Lung (tissue), 11 donors: ENCODE measurements at regions not wholly inside any gene's neighbourhood (a gene's known extent, or its start where the extent isn't known, plus 50 kb on each side); places are given as distances from the start of the nearest gene placed in this dataset.

ENCODE experiments used
- ATAC-seq: fragments of 200-7000 bp; cut with Tn5 transposase; one replicate; pipeline ENCODE4 v1.9.1; 2020; ENCODE audit warnings: moderate number of reproducible peaks; ENCODE audit not compliant: insufficient read depth, low FRiP score
- DNase-seq, 3 donors: peaks; one replicate each; pipeline ENCODE4 v3.0.0-alpha.2; 2013 to 2017
- H3K27ac ChIP-seq, 2 donors: one replicate each; pipeline ENCODE4 v1.5.1; 2013; ENCODE audit warnings: mild to moderate bottlenecking in 2 of 2, moderate library complexity in 2 of 2, control low read depth in 1 of 2, inconsistent platforms in 1 of 2, low read depth in 1 of 2, low read length in 1 of 2
- H3K27me3 ChIP-seq, 3 donors: one replicate each; pipeline ENCODE4 v1.5.1; 2013; ENCODE audit warnings: low read length in 2 of 3; ENCODE audit not compliant: control insufficient read depth in 3 of 3, insufficient read depth in 3 of 3
- H3K36me3 ChIP-seq, 4 donors: one replicate each; pipeline ENCODE4 v1.5.1; 2013; ENCODE audit warnings: low read length in 4 of 4, mild to moderate bottlenecking in 1 of 4, moderate library complexity in 1 of 4; ENCODE audit not compliant: control insufficient read depth in 4 of 4, insufficient read depth in 4 of 4
- H3K4me1 ChIP-seq, 5 donors: one replicate each; pipeline ENCODE4 v1.5.1; 2013; ENCODE audit warnings: low read length in 5 of 5, mild to moderate bottlenecking in 2 of 5, moderate library complexity in 1 of 5; ENCODE audit not compliant: control insufficient read depth in 5 of 5, insufficient read depth in 5 of 5
- H3K4me3 ChIP-seq: one replicate; pipeline ENCODE4 v1.5.1; 2013; ENCODE audit warnings: mild to moderate bottlenecking, control low read depth, moderate library complexity
- H3K9ac ChIP-seq, 2 donors: one replicate each; pipeline ENCODE4 v1.5.1; 2013; ENCODE audit warnings: low read length in 2 of 2, control low read depth in 1 of 2; ENCODE audit not compliant: insufficient read depth in 1 of 2
- H3K9me3 ChIP-seq, 4 donors: one replicate each; pipeline ENCODE4 v1.5.1; 2013; ENCODE audit warnings: low read length in 3 of 4, mild to moderate bottlenecking in 1 of 4, moderate library complexity in 1 of 4; ENCODE audit not compliant: control insufficient read depth in 4 of 4, insufficient read depth in 3 of 4
- CTCF ChIP-seq: IDR thresholded peaks from 2 replicates; pipeline ENCODE4 v1.5.1; 2012; ENCODE audit warnings: mild to moderate bottlenecking; ENCODE audit errors: control extremely low read depth, extremely low read depth
- WGBS, 2 donors: extraction: QIAGEN DNeasy Blood & Tissue Kit; methylation state at CpG; one replicate each; pipeline ENCODE4 v1.1.7; 2013; 5-methylcytosine and 5-hydroxymethylcytosine counted together
- donor health status: control.
- donor health status: control.
- donor health status: Bipolar disorder and iron deficiency.
- donor health status: healthy.
- donor health status: DM: yes; HTN: yes; CAD: no.

GRCh38 chr10:108709927-108710722 lies 1213.2 kb downstream of the XPNPEP1 start:
- no peak for TF ChIP-seq CTCF
- Histone ChIP-seq H3K36me3 (no peaks in the 10 kb centered on the region), H3K4me3 (no peak overlapping the region), H3K9ac (no peak overlapping the region), H3K27ac (no peak overlapping the region), H3K4me1 (no peaks in the 10 kb centered on the region), H3K27me3 (no peaks in the 10 kb centered on the region), H3K9me3 (peaks cover 0 to 9% (median 1%) of the 10 kb centered on the region in 4 donors)
- ATAC-seq (no peak), DNase-seq (no peak)
- WGBS, 2 donors = 82% methylated on average over 5 of the region's 5 CpGs

- H3K9me3 ChIP-seq = peaks cover 0 to 4% (median 1%) of the 10 kb centered on the region in 4 donors
- no peaks in the 10 kb centered on the region for H3K27me3 ChIP-seq
- ATAC-seq = no peak
- no peak for TF ChIP-seq CTCF
- H3K36me3 ChIP-seq = no peaks in the 10 kb centered on the region
- H3K27ac ChIP-seq = no peak overlapping the region
- H3K9ac ChIP-seq = no peak overlapping the region
- H3K4me1 ChIP-seq = no peaks in the 10 kb centered on the region
- DNase-seq = no peak
- no peak overlapping the region for H3K4me3 ChIP-seq
- WGBS, 2 donors = 85 to 87% methylated on average over 4 of the region's 4 CpGs
Measured at GRCh38 chr10:108708363-108708762, 1214.9 kb downstream of the XPNPEP1 start.

GRCh38 chr10:108696792-108697477 lies 1226.4 kb downstream of the XPNPEP1 start:
- whole genome bisulfite sequencing, 2 donors = 86 to 87% methylated on average over 4 of the region's 4 CpGs
- no peak for ATAC-seq
- Histone ChIP-seq H3K4me3 (no peak overlapping the region), H3K27me3 (no peaks in the 10 kb centered on the region), H3K36me3 (no peaks in the 10 kb centered on the region), H3K9ac (no peak overlapping the region), H3K4me1 (no peaks in the 10 kb centered on the region), H3K9me3 (peaks cover 0 to 2% (median 0%) of the 10 kb centered on the region in 4 donors), H3K27ac (no peak overlapping the region)
- no peak for DNase-seq
- no peak for TF ChIP-seq CTCF
